ENCODE measurements at regions not wholly inside any gene's neighbourhood (a gene's known extent, or its start where the extent isn't known, plus 50 kb on each side); places are given as distances from the start of the nearest gene placed in this dataset.

GRCh38 chr5:2902186-2902585 lies 150.7 kb upstream of the IRX2 start (continued):
- TF ChIP-seq MAFK (IDR thresholded peaks at IDR 0.05; ENCODE audit: low read depth, low read length) (no peak), SIRT6 (IDR thresholded peaks at IDR 0.05; ENCODE audit: low read length) (no peak)
